CD4-positive, alpha-beta T cell treated with Interferon gamma for 1 hour (primary cell): ENCODE measurements at regions not wholly inside any gene's neighbourhood (a gene's known extent, or its start where the extent isn't known, plus 50 kb on each side); places are given as distances from the start of the nearest gene placed in this dataset.

ENCODE experiments used
- DNase-seq: peaks from one replicate; pipeline ENCODE4 v3.0.0-alpha.2; 2020

- DNase-seq, result no peak
Observed at GRCh38 chr13:106906426-106906996, 338.6 kb upstream of the ARGLU1 start.

- DNase-seq, result no peak
Observed at GRCh38 chr13:106905380-106906162, 337.6 kb upstream of the ARGLU1 start.

GRCh38 chr13:106899442-106899841 lies 331.5 kb upstream of the ARGLU1 start:
- DNase-seq, result no peak

GRCh38 chr13:106898231-106898630 lies 330.3 kb upstream of the ARGLU1 start:
- DNase-seq, result no peak

- no peak for DNase-seq
Observed at GRCh38 chr13:106888148-106888547, 320.2 kb upstream of the ARGLU1 start.

GRCh38 chr13:106887686-106888085 lies 319.7 kb upstream of the ARGLU1 start:
- no peak for DNase-seq

- DNase-seq, result no peak
Observed at GRCh38 chr13:106883976-106884375, 316.0 kb upstream of the ARGLU1 start.

GRCh38 chr13:106882246-106882645 lies 314.3 kb upstream of the ARGLU1 start:
- DNase-seq, result no peak

GRCh38 chr13:106879806-106880205 lies 311.9 kb upstream of the ARGLU1 start:
- no peak for DNase-seq

GRCh38 chr13:106874323-106874722 lies 306.4 kb upstream of the ARGLU1 start:
- DNase-seq, result no peak

GRCh38 chr13:106873810-106874209 lies 305.9 kb upstream of the ARGLU1 start:
- DNase-seq, result no peak

GRCh38 chr13:106867249-106867648 lies 299.3 kb upstream of the ARGLU1 start:
- no peak for DNase-seq

GRCh38 chr13:106865716-106866440 lies 297.9 kb upstream of the ARGLU1 start:
- DNase-seq, result no peak

- DNase-seq, result no peak
Observed at GRCh38 chr13:106859533-106859904, 291.6 kb upstream of the ARGLU1 start.

- DNase-seq, result no peak
Observed at GRCh38 chr13:106858903-106859532, 291.1 kb upstream of the ARGLU1 start.

GRCh38 chr13:106852436-106852835 lies 284.5 kb upstream of the ARGLU1 start:
- no peak for DNase-seq

GRCh38 chr13:106850973-106851650 lies 283.2 kb upstream of the ARGLU1 start:
- no peak for DNase-seq

GRCh38 chr13:106846571-106847448 lies 278.9 kb upstream of the ARGLU1 start:
- no peak for DNase-seq

GRCh38 chr13:106836186-106836802 lies 268.4 kb upstream of the ARGLU1 start:
- no peak for DNase-seq

- no peak for DNase-seq
Observed at GRCh38 chr13:106835477-106835876, 267.5 kb upstream of the ARGLU1 start.

- no peak for DNase-seq
Observed at GRCh38 chr13:106821979-106822378, 254.0 kb upstream of the ARGLU1 start.
